HUES48 (cell line): ENCODE measurements at regions not wholly inside any gene's neighbourhood (a gene's known extent, or its start where the extent isn't known, plus 50 kb on each side); places are given as distances from the start of the nearest gene placed in this dataset.
"Not testable (repeated sequence)": the region's sequence is repeated elsewhere in the genome, so short reads cannot be mapped to it uniquely, and the experiment has no call there.

Experiments used
- H3K27ac ChIP-seq: one replicate; pipeline ENCODE4 v1.7.0; 2013; ENCODE audit warnings: low read depth, low read length, inconsistent platforms
- H3K27me3 ChIP-seq: 2 replicates; pipeline ENCODE4 v1.6.1; 2013; ENCODE audit warnings: mild to moderate bottlenecking, low read length; ENCODE audit not compliant: control insufficient read depth, insufficient read depth
- H3K36me3 ChIP-seq: 2 replicates; pipeline ENCODE4 v1.6.1; 2013; ENCODE audit warnings: low read length; ENCODE audit not compliant: control insufficient read depth, insufficient read depth
- H3K4me1 ChIP-seq: 2 replicates; pipeline ENCODE4 v1.6.1; 2013; ENCODE audit warnings: mild to moderate bottlenecking, low read length; ENCODE audit not compliant: control insufficient read depth, insufficient read depth
- H3K4me3 ChIP-seq: 2 replicates; pipeline ENCODE4 v1.5.1; 2013; ENCODE audit warnings: mild to moderate bottlenecking, low read depth, low read length
- H3K9ac ChIP-seq: 2 replicates; pipeline ENCODE4 v1.6.1; 2013; ENCODE audit warnings: mild to moderate bottlenecking, low read depth, low read length, moderate library complexity
- H3K9me3 ChIP-seq: 2 replicates; pipeline ENCODE4 v1.6.1; 2013; ENCODE audit warnings: low read length; ENCODE audit not compliant: control insufficient read depth, insufficient read depth

GRCh38 chr2:57182916-57183315, 863.7 kb upstream of the VRK2 start:
- Histone ChIP-seq H3K9me3 (no peaks in the 10 kb centered on the region), H3K4me3 (no peak overlapping the region), H3K9ac (no peak overlapping the region), H3K4me1 (peaks cover 12% of the 10 kb centered on the region), H3K36me3 (no peaks in the 10 kb centered on the region), H3K27ac (no peak overlapping the region), H3K27me3 (no peaks in the 10 kb centered on the region)

GRCh38 chr2:57185568-57185967, 861.0 kb upstream of the VRK2 start:
- Histone ChIP-seq H3K27ac (no peak overlapping the region), H3K4me1 (peaks cover 12% of the 10 kb centered on the region), H3K4me3 (peak overlapping the region; percentile 32; the same call in 1 of the 2 replicates), H3K27me3 (no peaks in the 10 kb centered on the region), H3K36me3 (no peaks in the 10 kb centered on the region), H3K9ac (no peak overlapping the region), H3K9me3 (no peaks in the 10 kb centered on the region)

- H3K36me3 ChIP-seq: no peaks in the 10 kb centered on the region
- no peak overlapping the region for H3K9ac ChIP-seq
- H3K27me3 ChIP-seq: no peaks in the 10 kb centered on the region
- H3K4me1 ChIP-seq: peaks cover 6% of the 10 kb centered on the region
- no peak overlapping the region for H3K27ac ChIP-seq
- no peak overlapping the region for H3K4me3 ChIP-seq
- no peaks in the 10 kb centered on the region for H3K9me3 ChIP-seq
Measured at GRCh38 chr2:57190007-57190406, 856.6 kb upstream of the VRK2 start.

GRCh38 chr2:57199663-57200062, 846.9 kb upstream of the VRK2 start:
- no peaks in the 10 kb centered on the region for H3K9me3 ChIP-seq
- H3K4me1 ChIP-seq: peaks cover 4% of the 10 kb centered on the region; the same call in 1 of the 2 replicates
- no peak overlapping the region for H3K9ac ChIP-seq
- no peaks in the 10 kb centered on the region for H3K27me3 ChIP-seq
- H3K27ac ChIP-seq: no peak overlapping the region
- H3K4me3 ChIP-seq: no peak overlapping the region
- H3K36me3 ChIP-seq: no peaks in the 10 kb centered on the region

- Histone ChIP-seq H3K4me1 (peaks cover 4% of the 10 kb centered on the region; the same call in 1 of the 2 replicates), H3K9me3 (no peaks in the 10 kb centered on the region), H3K27me3 (no peaks in the 10 kb centered on the region), H3K36me3 (no peaks in the 10 kb centered on the region), H3K9ac (no peak overlapping the region), H3K4me3 (no peak overlapping the region), H3K27ac (no peak overlapping the region)
Measured at GRCh38 chr2:57204364-57204763, 842.2 kb upstream of the VRK2 start.

- no peaks in the 10 kb centered on the region for H3K36me3 ChIP-seq
- H3K4me3 ChIP-seq: no peak overlapping the region
- H3K27ac ChIP-seq: no peak overlapping the region
- H3K27me3 ChIP-seq: no peaks in the 10 kb centered on the region
- no peaks in the 10 kb centered on the region; the same call in 1 of the 2 replicates for H3K4me1 ChIP-seq
- no peaks in the 10 kb centered on the region for H3K9me3 ChIP-seq
- no peak overlapping the region for H3K9ac ChIP-seq
Measured at GRCh38 chr2:57205241-57205640, 841.4 kb upstream of the VRK2 start.

- no peaks in the 10 kb centered on the region for H3K36me3 ChIP-seq
- H3K9me3 ChIP-seq: no peaks in the 10 kb centered on the region
- no peaks in the 10 kb centered on the region for H3K27me3 ChIP-seq
- no peak overlapping the region for H3K9ac ChIP-seq
- no peak overlapping the region for H3K4me3 ChIP-seq
- H3K4me1 ChIP-seq: no peaks in the 10 kb centered on the region
- no peak overlapping the region for H3K27ac ChIP-seq
Measured at GRCh38 chr2:57207191-57207590, 839.4 kb upstream of the VRK2 start.

- H3K4me1 ChIP-seq: no peaks in the 10 kb centered on the region
- H3K27me3 ChIP-seq: no peaks in the 10 kb centered on the region
- no peak overlapping the region for H3K9ac ChIP-seq
- H3K9me3 ChIP-seq: no peaks in the 10 kb centered on the region; the same call in 1 of the 2 replicates
- no peak overlapping the region for H3K27ac ChIP-seq
- H3K4me3 ChIP-seq: no peak overlapping the region
- no peaks in the 10 kb centered on the region for H3K36me3 ChIP-seq
Measured at GRCh38 chr2:57209799-57210198, 836.8 kb upstream of the VRK2 start.

GRCh38 chr2:57210855-57211254, 835.8 kb upstream of the VRK2 start:
- no peak overlapping the region for H3K27ac ChIP-seq
- no peaks in the 10 kb centered on the region for H3K36me3 ChIP-seq
- H3K27me3 ChIP-seq: no peaks in the 10 kb centered on the region
- H3K9ac ChIP-seq: no peak overlapping the region
- no peaks in the 10 kb centered on the region; the same call in 1 of the 2 replicates for H3K9me3 ChIP-seq
- no peak overlapping the region for H3K4me3 ChIP-seq
- no peaks in the 10 kb centered on the region for H3K4me1 ChIP-seq

GRCh38 chr2:57217013-57217412, 829.6 kb upstream of the VRK2 start:
- Histone ChIP-seq H3K4me3 (no peak overlapping the region), H3K9ac (no peak overlapping the region), H3K9me3 (peaks cover 26% of the 10 kb centered on the region), H3K27ac (no peak overlapping the region), H3K4me1 (no peaks in the 10 kb centered on the region), H3K36me3 (no peaks in the 10 kb centered on the region), H3K27me3 (no peaks in the 10 kb centered on the region)

- no peaks in the 10 kb centered on the region for H3K36me3 ChIP-seq
- H3K27ac ChIP-seq: no peak overlapping the region
- no peaks in the 10 kb centered on the region for H3K27me3 ChIP-seq
- peaks cover 26% of the 10 kb centered on the region for H3K9me3 ChIP-seq
- no peaks in the 10 kb centered on the region for H3K4me1 ChIP-seq
- no peak overlapping the region for H3K9ac ChIP-seq
- no peak overlapping the region for H3K4me3 ChIP-seq
Measured at GRCh38 chr2:57218206-57218605, 828.4 kb upstream of the VRK2 start.

GRCh38 chr2:57229706-57230105, 816.9 kb upstream of the VRK2 start:
- not testable (repeated sequence) for H3K9ac ChIP-seq, H3K4me3 ChIP-seq, H3K27ac ChIP-seq, H3K36me3 ChIP-seq, H3K4me1 ChIP-seq, H3K27me3 ChIP-seq, H3K9me3 ChIP-seq
